PC-3 (cell line): ENCODE measurements at regions not wholly inside any gene's neighbourhood (a gene's known extent, or its start where the extent isn't known, plus 50 kb on each side); places are given as distances from the start of the nearest gene placed in this dataset.

Experiments
- ATAC-seq: fragments of 200-7000 bp; cut with Tn5 transposase; 2 replicates; pipeline ENCODE4 v1.9.1; 2020; ENCODE audit warnings: mild to moderate bottlenecking, moderate library complexity
- BruUV-seq: library from RNA; stranded (reverse); fragments of 400-500 nt; replicated peaks from 2 replicates; lab custom pipeline; 2021; lab: Mats Ljungman, UMichigan
- CTCF ChIA-PET: fragments of 300-600 bp; sonication (Branson Sonifier 250); formaldehyde crosslinking; loops from one replicate; lab custom pipeline; 2022; ENCODE audit warnings: antibody characterized with exemption; lab: Charles Lee
- POLR2A ChIA-PET: fragments of 300-600 bp; sonication (Branson Sonifier 250); formaldehyde crosslinking; loops from one replicate; lab custom pipeline; 2022; ENCODE audit warnings: antibody characterized with exemption; ENCODE audit not compliant: unreplicated experiment; lab: Charles Lee
- DNase-seq: peaks from one replicate; pipeline ENCODE4 v3.0.0-alpha.2; 2015
- H2AFZ ChIP-seq: fragments of 300-600 bp; sonication (generic); 2 replicates; pipeline ENCODE4 v1.6.0; 2016; ENCODE audit warnings: antibody characterized with exemption, low read length
- H3F3A ChIP-seq: fragments of 300-600 bp; sonication (generic); one replicate; pipeline ENCODE4 v1.6.0; 2017; ENCODE audit warnings: antibody characterized with exemption, low read length, control low read depth, mild to moderate bottlenecking; ENCODE audit not compliant: unreplicated experiment
- H3K27ac ChIP-seq: fragments of 300-600 bp; sonication (generic); 2 replicates; pipeline ENCODE4 v1.5.1; 2016; ENCODE audit warnings: mild to moderate bottlenecking, low read length
- H3K27me3 ChIP-seq: fragments of 300-600 bp; sonication (generic); 2 replicates; pipeline ENCODE4 v1.6.1; 2016; ENCODE audit warnings: low read length, mixed read lengths
- H3K36me3 ChIP-seq: fragments of 300-600 bp; sonication (generic); 2 replicates; pipeline ENCODE4 v1.6.1; 2016; ENCODE audit warnings: low read depth, mixed run types, low read length, mixed read lengths
- H3K4me1 ChIP-seq: fragments of 300-600 bp; sonication (generic); 2 replicates; pipeline ENCODE4 v1.5.1; 2016; ENCODE audit warnings: low read length; ENCODE audit not compliant: insufficient read depth
- H3K4me2 ChIP-seq: fragments of 300-600 bp; sonication (generic); 2 replicates; pipeline ENCODE4 v1.6.0; 2016; ENCODE audit warnings: low read length
- H3K4me3 ChIP-seq: fragments of 300-600 bp; sonication (generic); 2 replicates; pipeline ENCODE4 v1.5.1; 2016; ENCODE audit warnings: mild to moderate bottlenecking, low read length, mixed read lengths
- H3K79me2 ChIP-seq: fragments of 300-600 bp; sonication (generic); 2 replicates; pipeline ENCODE4 v1.6.1; 2017; ENCODE audit warnings: low read length, mixed read lengths
- H3K9ac ChIP-seq: fragments of 300-600 bp; sonication (generic); 2 replicates; pipeline ENCODE4 v1.6.0; 2016; ENCODE audit warnings: mild to moderate bottlenecking, low read length
- H3K9me2 ChIP-seq: fragments of 300-600 bp; sonication (generic); replicated peaks from 2 replicates; pipeline ENCODE4 v1.6.1; 2016; ENCODE audit warnings: mixed run types, low read length, mixed read lengths
- H3K9me3 ChIP-seq: fragments of 300-600 bp; sonication (generic); 2 replicates; pipeline ENCODE4 v1.6.1; 2016; ENCODE audit warnings: low read length, mixed read lengths
- H4K20me1 ChIP-seq: fragments of 300-600 bp; sonication (generic); 2 replicates; pipeline ENCODE4 v1.6.1; 2016; ENCODE audit warnings: low read length, mixed read lengths
- CTCF ChIP-seq: fragments of 300-600 bp; sonication (generic); conservative IDR thresholded peaks from 2 replicates; pipeline ENCODE4 v1.5.1; 2017; ENCODE audit warnings: antibody characterized with exemption, low read depth, mild to moderate bottlenecking, low read length
- EZH2 ChIP-seq: fragments of 300-600 bp; sonication (generic); IDR thresholded peaks from one replicate; pipeline ENCODE4 v1.6.1; 2017; ENCODE audit warnings: antibody characterized with exemption, mild to moderate bottlenecking, low read length; ENCODE audit not compliant: unreplicated experiment
- EZH2phosphoT487 ChIP-seq: fragments of 300-600 bp; sonication (generic); IDR thresholded peaks from 2 replicates; pipeline ENCODE4 v1.6.1; 2018; ENCODE audit warnings: mild to moderate bottlenecking, antibody characterized with exemption, low read length, borderline replicate concordance
- intact Hi-C: fragments of 100-400 bp; cut with micrococcal nuclease; formaldehyde crosslinking; loops from 2 replicates; pipeline ENCODE4 v1.9.0; 2023

GRCh38 chr2:52035391-52035790, 1003.5 kb upstream of the NRXN1 start:
- peak; percentile 41 for DNase-seq
- Histone ChIP-seq H2AFZ (no peak overlapping the region), H3K4me1 (peaks cover 10% of the 10 kb centered on the region), H3K27ac (no peak overlapping the region), H3K27me3 (no peaks in the 10 kb centered on the region), H3K9me3 (no peaks in the 10 kb centered on the region), H3K36me3 (no peaks in the 10 kb centered on the region), H3K9ac (no peak overlapping the region), H3K4me3 (no peak overlapping the region), H3F3A (no peaks in the 10 kb centered on the region), H3K79me2 (no peaks in the 10 kb centered on the region), H4K20me1 (no peaks in the 10 kb centered on the region), H3K9me2 (no peaks in the 10 kb centered on the region), H3K4me2 (no peak overlapping the region)
- BruUV-seq, result no TSS peak
- CTCF ChIA-PET, result no interaction called here
- POLR2A ChIA-PET, result no interaction called here
- TF ChIP-seq EZH2, result no peak
- intact Hi-C loops, result no loop called here
- ATAC-seq, result no peak

GRCh38 chr2:52034706-52035105, 1002.8 kb upstream of the NRXN1 start:
- Histone ChIP-seq H3K4me3 (no peak overlapping the region), H3K36me3 (no peaks in the 10 kb centered on the region), H3K27me3 (no peaks in the 10 kb centered on the region), H3K9me3 (no peaks in the 10 kb centered on the region), H3K9me2 (no peaks in the 10 kb centered on the region), H3K79me2 (no peaks in the 10 kb centered on the region), H4K20me1 (no peaks in the 10 kb centered on the region), H2AFZ (no peak overlapping the region), H3K27ac (no peak overlapping the region), H3F3A (no peaks in the 10 kb centered on the region), H3K9ac (no peak overlapping the region), H3K4me2 (no peak overlapping the region), H3K4me1 (peaks cover 10% of the 10 kb centered on the region)
- DNase-seq, result peak; percentile 24
- no peak for ATAC-seq
- TF ChIP-seq EZH2 (no peak), EZH2phosphoT487 (no peak), CTCF (peak; percentile 43; the same call in 1 of the 2 replicates)
- ChIA-PET POLR2A (no interaction called here), CTCF (interaction anchor here (0.6 kb wide), 2 partner anchors 79 to 1149 kb away, joined by 3 to 5 read pairs; no protein-coding TSS in a partner anchor)
- intact Hi-C loops, result no loop called here
- no TSS peak for BruUV-seq

GRCh38 chr2:52022006-52022405, 990.1 kb upstream of the NRXN1 start:
- no peak overlapping the region for H3K27ac ChIP-seq
- no peaks in the 10 kb centered on the region for H3K9me3 ChIP-seq
- BruUV-seq, result no TSS peak
- H3K79me2 ChIP-seq, result no peaks in the 10 kb centered on the region
- no peak overlapping the region for H2AFZ ChIP-seq
- no peaks in the 10 kb centered on the region for H3K27me3 ChIP-seq
- no peaks in the 10 kb centered on the region for H3K4me1 ChIP-seq
- H3K4me3 ChIP-seq, result no peak overlapping the region
- no peak overlapping the region for H3K9ac ChIP-seq
- ChIA-PET CTCF (no interaction called here), POLR2A (no interaction called here)
- no peak overlapping the region for H3K4me2 ChIP-seq
- TF ChIP-seq EZH2 (no peak), CTCF (no peak), EZH2phosphoT487 (no peak)
- ATAC-seq (no peak), DNase-seq (no peak)
- no peaks in the 10 kb centered on the region for H3K36me3 ChIP-seq
- no peaks in the 10 kb centered on the region for H3F3A ChIP-seq
- H3K9me2 ChIP-seq, result no peaks in the 10 kb centered on the region
- intact Hi-C loops, result no loop called here
- H4K20me1 ChIP-seq, result no peaks in the 10 kb centered on the region
